GM19035 (cell line): ENCODE measurements at regions not wholly inside any gene's neighbourhood (a gene's known extent, or its start where the extent isn't known, plus 50 kb on each side); places are given as distances from the start of the nearest gene placed in this dataset.

Experiments used
- ATAC-seq: cut with Tn5 transposase; IDR thresholded peaks from one replicate; pipeline ENCODE4 v1.9.1; 2021; ENCODE audit not compliant: unreplicated experiment

DNA sequence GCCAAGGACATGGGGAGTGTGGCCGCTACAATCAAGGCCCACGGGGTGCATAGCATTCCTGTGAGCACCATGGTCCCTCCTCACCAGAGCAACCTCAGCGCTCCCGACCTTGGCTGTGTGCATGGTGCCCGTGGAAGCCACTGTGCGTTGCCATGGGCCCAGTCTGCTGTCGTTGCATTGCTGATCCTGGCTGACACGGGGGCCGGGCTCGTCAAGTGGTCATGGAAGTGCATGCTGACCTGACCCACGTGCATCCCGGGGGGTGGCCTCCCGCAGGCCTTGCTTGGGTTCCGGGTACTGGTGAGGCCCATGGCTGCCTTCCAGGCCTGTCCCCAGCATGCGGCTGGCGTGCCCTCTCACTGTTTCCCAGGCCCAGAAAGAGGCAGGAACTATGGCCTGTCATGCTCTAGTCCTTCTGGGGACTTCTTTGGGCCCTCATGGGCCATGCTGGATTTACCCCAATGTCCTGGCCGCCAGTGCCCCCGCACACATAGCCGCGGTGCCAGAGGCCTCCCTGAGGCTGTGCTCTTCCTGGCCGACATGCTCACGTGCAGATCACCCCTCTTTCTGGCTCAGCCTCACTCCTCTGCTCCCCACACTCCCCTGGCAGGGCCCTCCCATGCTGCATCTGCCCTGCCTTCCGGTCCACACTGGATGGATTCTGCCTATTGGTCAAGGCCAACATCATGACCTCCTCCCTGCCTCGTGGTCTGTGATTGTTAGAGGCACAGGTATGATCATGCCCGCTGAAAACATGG, 1258.0 kb downstream of the BRD1 start:
- no peak for ATAC-seq

DNA sequence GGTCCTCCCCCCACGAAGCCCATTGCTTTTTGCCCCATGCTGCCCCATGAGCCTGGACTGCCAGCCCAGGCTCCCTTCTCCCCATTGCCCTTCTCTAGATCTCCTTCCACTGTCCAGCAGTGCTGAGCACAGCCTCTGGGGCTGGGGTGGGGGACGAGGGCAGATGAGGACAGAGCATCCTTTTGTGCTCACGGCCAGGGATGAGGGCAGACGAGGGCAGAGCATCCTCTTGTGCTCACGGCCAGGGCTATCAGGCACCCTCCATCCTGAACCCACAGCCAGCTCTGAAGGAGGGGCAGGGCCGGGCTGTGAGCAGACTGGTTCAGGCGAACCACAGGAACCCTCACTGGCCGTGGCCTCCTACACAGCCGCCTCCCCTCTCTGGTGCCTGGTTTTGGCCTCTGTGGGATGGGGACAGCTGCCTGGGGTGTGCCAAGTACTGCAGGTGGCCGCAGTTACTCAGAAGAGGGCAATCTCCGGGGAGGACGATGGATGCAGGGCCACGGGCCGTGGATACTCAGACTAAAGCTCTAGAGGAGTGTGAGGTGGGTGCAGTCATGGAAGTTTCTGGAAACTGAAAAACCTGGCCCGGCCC, 1258.8 kb downstream of the BRD1 start:
- ATAC-seq: no peak

DNA sequence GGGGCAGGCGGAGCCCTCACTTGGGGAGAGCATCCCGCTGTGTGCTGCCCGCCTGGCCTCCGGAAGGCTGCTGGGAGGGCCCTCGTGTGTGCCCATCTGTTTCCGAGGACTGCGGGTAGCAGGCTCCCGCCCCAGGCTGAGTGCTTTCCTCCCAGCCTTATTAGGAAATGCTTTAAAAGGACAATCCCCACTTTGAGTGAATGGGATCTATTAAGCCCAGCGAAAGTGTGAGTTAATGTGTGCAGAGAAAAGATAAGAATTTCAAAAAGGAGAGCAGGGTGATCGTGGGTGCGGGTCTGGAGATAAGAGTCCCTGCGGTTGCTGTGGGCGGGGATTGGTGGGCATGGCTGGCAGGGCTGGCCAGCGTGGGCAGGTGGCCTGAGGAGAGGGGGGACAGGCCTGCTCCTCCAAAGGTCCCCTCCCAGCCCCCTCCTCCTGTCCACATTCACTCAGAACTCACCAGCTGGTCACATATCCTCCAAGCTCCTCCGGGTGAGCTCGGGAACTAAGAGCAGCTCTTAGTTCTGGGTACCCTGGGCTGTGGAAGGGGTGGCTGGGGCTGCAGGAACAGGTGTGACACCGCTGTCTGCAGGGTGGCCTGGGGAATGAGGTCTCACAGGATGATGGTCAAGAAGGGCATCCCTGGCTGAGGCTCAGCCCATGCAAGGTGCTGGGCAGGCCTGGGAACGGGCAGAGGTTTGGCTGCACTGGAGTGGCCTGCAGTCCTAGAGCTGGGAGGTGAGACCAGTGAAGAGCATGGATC, 1260.3 kb downstream of the BRD1 start:
- no peak for ATAC-seq

GRCh38 chr22:48566741-48567140, 1260.9 kb downstream of the BRD1 start:
- ATAC-seq: no peak

GRCh38 chr22:48565901-48566501, 1261.7 kb downstream of the BRD1 start:
- no peak for ATAC-seq

GRCh38 chr22:48564995-48565394, 1262.7 kb downstream of the BRD1 start:
- no peak for ATAC-seq

GRCh38 chr22:48563966-48564330, 1263.7 kb downstream of the BRD1 start:
- no peak for ATAC-seq

DNA sequence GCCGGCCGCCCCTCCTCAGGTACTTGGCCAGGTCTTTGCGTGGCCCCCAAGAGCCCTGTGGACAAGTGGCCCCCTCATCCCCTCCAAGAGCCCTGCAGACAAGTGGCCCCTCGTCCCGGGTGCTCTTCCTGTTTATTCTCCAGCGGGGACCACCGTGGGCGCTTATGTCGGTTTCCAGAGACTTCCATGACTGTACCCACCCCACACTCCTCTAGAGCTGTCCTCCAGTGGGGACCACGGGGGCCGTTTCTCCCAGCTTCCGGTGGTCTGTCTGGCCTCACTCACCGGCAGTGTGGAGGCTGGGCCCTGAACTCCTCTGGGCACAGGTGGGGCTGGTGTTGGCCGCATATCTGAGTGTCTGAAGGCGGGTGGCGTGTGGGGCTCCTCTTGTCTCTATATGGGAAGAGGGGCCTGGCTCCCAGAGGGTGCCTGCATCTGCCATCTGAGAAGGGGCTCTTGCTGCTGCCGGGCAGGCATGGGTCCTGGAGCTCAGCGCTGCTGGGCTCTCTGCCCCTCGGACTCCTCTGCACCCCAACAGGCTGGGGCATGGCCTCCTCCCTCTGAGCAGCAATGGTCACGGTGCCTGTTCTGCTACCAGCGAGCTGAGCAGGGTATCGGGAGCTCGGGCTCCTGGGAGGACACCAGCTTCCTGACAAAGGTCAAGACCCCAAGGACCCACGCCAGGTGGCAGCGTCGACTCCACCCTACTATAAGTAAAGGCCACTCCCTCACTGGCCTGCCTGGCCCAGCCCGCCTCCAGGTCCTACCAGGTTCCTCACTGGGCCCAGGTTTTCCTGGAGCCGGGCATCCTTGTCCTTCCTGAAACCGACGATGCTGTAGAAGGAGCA, 1264.3 kb downstream of the BRD1 start:
- ATAC-seq: no peak

DNA sequence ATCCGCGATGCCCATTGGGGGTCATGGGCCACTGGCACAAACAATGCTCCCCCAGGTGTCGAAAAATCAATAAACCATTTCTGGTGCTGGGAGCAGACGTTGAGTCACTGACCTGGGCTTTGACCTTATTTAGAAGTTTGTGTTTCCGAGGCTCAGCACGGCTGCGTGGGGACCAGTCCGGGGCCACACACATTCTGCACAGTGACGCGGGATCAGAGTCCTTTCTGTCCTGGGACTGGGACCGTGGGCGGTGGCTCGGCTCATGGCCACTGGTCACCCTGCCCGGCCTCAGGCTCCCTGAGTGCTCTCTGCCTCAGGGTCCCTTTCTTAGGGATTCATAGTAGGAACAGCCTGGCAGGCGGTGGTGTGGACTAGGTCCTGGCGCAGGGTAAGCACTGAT, 1266.0 kb downstream of the BRD1 start:
- no peak for ATAC-seq

- ATAC-seq: no peak
Measured at GRCh38 chr22:48560836-48561235, 1266.8 kb downstream of the BRD1 start.

- no peak for ATAC-seq
Measured at GRCh38 chr22:48560389-48560751, 1267.3 kb downstream of the BRD1 start.

- ATAC-seq: no peak
Measured at GRCh38 chr22:48559647-48560388, 1267.9 kb downstream of the BRD1 start.

DNA sequence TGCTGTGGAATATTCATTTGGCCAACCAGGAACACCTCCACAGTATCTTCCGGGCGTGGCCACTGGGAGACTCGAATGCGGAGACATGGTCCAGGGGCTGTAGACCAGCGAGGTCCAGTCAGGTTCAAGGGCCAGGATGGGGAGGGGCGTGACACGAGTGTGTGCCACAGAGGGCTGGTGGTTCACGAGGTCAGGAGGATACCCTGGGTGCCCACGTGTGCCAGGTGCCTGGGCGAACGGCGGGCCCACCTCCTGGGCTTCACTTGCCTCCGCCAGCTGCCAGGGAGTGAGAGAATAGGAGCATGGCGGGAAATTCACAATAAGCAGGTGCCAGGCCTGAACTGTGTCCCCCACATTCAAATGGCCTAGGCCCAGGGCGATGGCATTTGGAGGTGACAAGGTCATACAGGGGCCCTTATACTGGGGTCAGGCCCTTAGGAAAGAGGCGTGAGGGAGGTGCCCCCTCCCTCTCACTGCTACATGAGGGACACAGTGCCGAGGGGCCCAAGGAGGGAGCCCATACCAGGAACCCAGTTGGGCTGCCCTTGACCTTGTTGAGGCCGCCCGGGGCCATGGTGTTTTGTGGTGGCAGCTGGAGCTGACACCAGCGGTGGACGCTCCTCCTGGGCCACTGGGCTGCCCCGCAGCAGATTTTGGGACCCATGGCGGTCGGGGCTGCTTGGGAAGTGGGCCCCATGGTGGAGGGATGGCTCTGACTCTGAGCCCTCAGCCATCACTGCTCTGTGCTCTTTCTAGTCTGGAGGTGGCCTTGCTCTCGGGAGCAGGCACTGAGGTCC, 1268.9 kb downstream of the BRD1 start:
- ATAC-seq: no peak

DNA sequence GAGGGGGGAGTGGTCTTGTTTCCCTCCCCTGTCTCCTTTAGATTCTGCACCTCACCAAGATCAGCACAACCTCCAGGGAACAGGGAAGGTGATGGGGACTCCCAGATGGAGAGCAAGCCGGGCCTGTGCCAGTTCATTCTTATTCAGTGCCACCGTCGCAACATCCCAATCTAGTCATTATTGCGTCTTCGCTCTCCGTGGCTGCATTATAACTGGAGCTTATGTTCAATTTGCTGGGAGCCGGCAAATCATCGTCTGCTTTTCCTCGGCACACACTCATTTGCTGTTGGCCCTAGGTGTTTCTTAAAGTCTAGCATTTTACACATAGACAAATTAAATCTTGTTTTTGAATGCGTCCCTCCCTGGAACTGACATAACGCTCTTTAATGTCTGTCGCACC, 1269.7 kb downstream of the BRD1 start:
- ATAC-seq: no peak

GRCh38 chr22:48557473-48557872, 1270.2 kb downstream of the BRD1 start:
- no peak for ATAC-seq

DNA sequence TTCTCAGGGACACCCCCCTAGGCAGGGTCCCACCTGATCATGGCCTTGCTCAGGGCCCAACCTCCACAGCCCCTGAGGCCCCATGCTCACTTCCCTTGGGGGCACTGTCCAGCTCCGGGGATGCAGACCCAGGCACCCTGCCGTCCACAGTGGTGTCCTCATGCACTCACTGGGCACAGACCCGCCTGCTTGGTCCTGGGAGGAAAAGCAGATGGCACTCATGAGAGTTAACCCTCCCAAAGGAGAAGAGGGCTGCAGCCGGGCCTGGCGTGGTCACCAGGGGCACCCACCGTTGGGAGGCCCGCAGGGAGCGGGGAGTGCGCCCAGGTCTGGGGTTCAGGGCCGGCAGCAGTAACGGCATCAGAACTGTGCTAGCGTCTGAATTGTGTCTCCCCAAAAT, 1270.9 kb downstream of the BRD1 start:
- no peak for ATAC-seq

DNA sequence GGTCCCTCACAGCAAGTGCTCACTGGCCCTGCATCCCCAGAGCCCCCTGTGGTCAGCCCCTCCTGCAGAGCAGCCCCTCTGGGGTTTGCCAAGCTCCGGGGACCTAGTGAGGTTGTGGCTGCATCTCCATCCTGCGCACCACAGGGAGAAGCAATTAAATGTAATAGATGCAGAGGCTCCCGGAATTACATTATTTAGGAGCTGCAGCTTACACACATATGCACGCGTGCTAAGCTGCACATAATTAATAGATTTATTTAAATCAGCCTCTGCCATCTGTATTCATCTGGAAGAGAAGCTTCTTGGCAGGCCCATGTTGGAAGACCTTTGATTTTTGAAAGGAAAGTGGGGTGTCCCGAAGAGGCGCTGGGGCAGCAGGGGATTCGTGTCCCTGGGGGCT, 1271.5 kb downstream of the BRD1 start:
- ATAC-seq: no peak

DNA sequence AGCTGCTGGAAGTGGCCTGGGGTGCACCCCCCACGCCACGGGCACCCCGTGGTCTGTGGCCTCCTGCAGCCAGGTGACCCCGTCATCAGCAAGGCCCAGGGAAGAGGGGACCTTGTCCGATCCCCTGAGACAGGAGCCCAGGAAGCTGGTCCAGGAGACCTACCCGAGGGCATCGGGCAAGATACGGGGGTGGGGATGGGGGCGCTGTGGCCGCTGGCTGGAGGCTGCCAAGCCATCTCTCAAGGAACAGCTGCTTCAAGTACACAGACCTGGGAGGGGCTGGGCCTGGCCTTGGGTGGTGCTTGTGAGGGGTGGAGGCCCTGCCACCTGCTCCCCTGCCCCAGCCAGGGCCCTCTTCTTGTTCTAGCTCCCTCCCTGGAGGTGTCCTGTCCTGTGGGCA, 1272.1 kb downstream of the BRD1 start:
- no peak for ATAC-seq

GRCh38 chr22:48554893-48555572, 1272.6 kb downstream of the BRD1 start:
- no peak for ATAC-seq
